Caco-2 (cell line): ENCODE measurements at regions not wholly inside any gene's neighbourhood (a gene's known extent, or its start where the extent isn't known, plus 50 kb on each side); places are given as distances from the start of the nearest gene placed in this dataset.

Experiments used
- BruUV-seq: library from RNA; stranded (reverse); fragments of 400-500 nt; replicated peaks from 2 replicates; lab custom pipeline; 2021; lab: Mats Ljungman, UMichigan
- CTCF ChIA-PET: fragments of 300-600 bp; sonication (Branson Sonifier 250); formaldehyde crosslinking; loops from one replicate; lab custom pipeline; 2022; ENCODE audit warnings: antibody characterized with exemption; lab: Charles Lee
- POLR2A ChIA-PET: fragments of 300-600 bp; sonication (Branson Sonifier 250); formaldehyde crosslinking; loops from one replicate; lab custom pipeline; 2022; ENCODE audit warnings: antibody characterized with exemption; lab: Charles Lee
- DNase-seq, 2 experiments: peaks; one replicate each; pipeline versions ENCODE4 v3.0.0 to v3.0.0-alpha.2; 2020 to 2022
- H3K27me3 ChIP-seq: replicated peaks from 2 replicates; pipeline ENCODE4 v1.6.0; 2011; ENCODE audit warnings: low read length; ENCODE audit not compliant: control insufficient read depth, insufficient read depth
- H3K36me3 ChIP-seq: 2 replicates; pipeline ENCODE4 v1.5.1; 2011; ENCODE audit warnings: low read length; ENCODE audit not compliant: control insufficient read depth, insufficient read depth
- H3K4me1 ChIP-seq: fragments of 250-450 bp; sonication (Bioruptor Pico); 2 replicates; pipeline ENCODE4 v1.5.1; 2020; ENCODE audit warnings: mild to moderate bottlenecking
- H3K4me3 ChIP-seq: 2 replicates; pipeline ENCODE4 v1.5.1; 2011; ENCODE audit warnings: low read depth, mild to moderate bottlenecking, control low read depth, low read length
- H3K9me3 ChIP-seq: fragments of 250-450 bp; sonication (Bioruptor Pico); 2 replicates; pipeline ENCODE4 v1.5.1; 2020; ENCODE audit warnings: mild to moderate bottlenecking, moderate library complexity
- H3K27ac Mint-ChIP-seq: one replicate; pipeline ENCODE4 v1.8.0; 2022; ENCODE audit warnings: mixed read lengths; ENCODE audit not compliant: unreplicated experiment
- H3K27me3 Mint-ChIP-seq: one replicate; pipeline ENCODE4 v1.8.0; 2022; ENCODE audit warnings: mixed read lengths; ENCODE audit not compliant: insufficient read depth, unreplicated experiment
- H3K36me3 Mint-ChIP-seq: one replicate; pipeline ENCODE4 v1.8.0; 2022; ENCODE audit warnings: mild to moderate bottlenecking, mixed read lengths; ENCODE audit not compliant: insufficient read depth, unreplicated experiment
- H3K4me1 Mint-ChIP-seq: one replicate; pipeline ENCODE4 v1.8.0; 2022; ENCODE audit warnings: low read depth, mixed read lengths; ENCODE audit not compliant: unreplicated experiment
- H3K4me3 Mint-ChIP-seq: one replicate; pipeline ENCODE4 v1.8.0; 2022; ENCODE audit warnings: mild to moderate bottlenecking, moderate library complexity, mixed read lengths; ENCODE audit not compliant: unreplicated experiment
- H3K9me3 Mint-ChIP-seq: one replicate; pipeline ENCODE4 v1.8.0; 2022; ENCODE audit warnings: mixed read lengths; ENCODE audit not compliant: unreplicated experiment
- intact Hi-C: fragments of 100-400 bp; cut with micrococcal nuclease; formaldehyde crosslinking; loops from one replicate; pipeline ENCODE4 v1.10.0; 2022; ENCODE audit not compliant: unreplicated experiment
- TF ChIP-seq, protein P1 (sequence below), 2 experiments: fragments of 200-600 bp in 1 of 2; IDR thresholded peaks; 1 replicate in 1 of 2; 2 replicates in 1 of 2; pipeline versions ENCODE4 v1.5.1 to v1.8.0; 2011 to 2022; ENCODE audit warnings: antibody characterized with exemption in 1 of 2, control low read depth in 1 of 2, inconsistent platforms in 1 of 2, low read depth in 1 of 2, low read length in 1 of 2, mild to moderate bottlenecking in 1 of 2, moderate library complexity in 1 of 2; ENCODE audit not compliant: insufficient read depth in 1 of 2, severe bottlenecking in 1 of 2, unreplicated experiment in 1 of 2

DNA sequence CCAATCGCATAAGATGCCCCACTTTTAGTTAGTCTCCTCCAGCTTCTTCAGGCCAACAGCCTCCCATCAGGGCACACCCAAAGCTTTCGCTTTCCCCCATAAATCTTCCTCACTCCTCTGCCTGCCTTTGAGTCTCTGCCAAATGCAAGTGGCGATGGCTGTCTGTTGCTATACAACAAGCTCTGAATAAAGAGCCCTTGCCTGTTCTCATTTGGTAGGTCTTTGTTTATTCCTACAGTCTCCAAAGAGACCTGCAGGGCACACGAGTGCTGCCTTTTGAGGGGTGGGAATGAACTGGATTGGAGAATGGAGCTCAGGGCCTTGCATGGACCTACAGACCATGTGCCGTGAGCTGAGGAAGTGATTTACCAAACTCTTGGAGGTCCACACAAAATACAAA, 52.2 kb upstream of the SOD3 start:
- Histone ChIP-seq H3K4me3 (no peak overlapping the region), H3K36me3 (no peaks in the 10 kb centered on the region), H3K4me1 (no peaks in the 10 kb centered on the region), H3K9me3 (no peaks in the 10 kb centered on the region; the same call in 1 of the 2 replicates), H3K27me3 (no peaks in the 10 kb centered on the region; the same call in 1 of the 2 replicates)
- no peaks in the 10 kb centered on the region for H3K4me1 Mint-ChIP-seq
- H3K27me3 Mint-ChIP-seq: peaks cover 3% of the 10 kb centered on the region
- BruUV-seq: no TSS peak
- no peak overlapping the region for H3K27ac Mint-ChIP-seq
- no peak overlapping the region for H3K4me3 Mint-ChIP-seq
- H3K36me3 Mint-ChIP-seq: no peaks in the 10 kb centered on the region
- CTCF ChIA-PET: no interaction called here
- H3K9me3 Mint-ChIP-seq: peaks cover 4% of the 10 kb centered on the region
- TF ChIP-seq, protein P1, sequence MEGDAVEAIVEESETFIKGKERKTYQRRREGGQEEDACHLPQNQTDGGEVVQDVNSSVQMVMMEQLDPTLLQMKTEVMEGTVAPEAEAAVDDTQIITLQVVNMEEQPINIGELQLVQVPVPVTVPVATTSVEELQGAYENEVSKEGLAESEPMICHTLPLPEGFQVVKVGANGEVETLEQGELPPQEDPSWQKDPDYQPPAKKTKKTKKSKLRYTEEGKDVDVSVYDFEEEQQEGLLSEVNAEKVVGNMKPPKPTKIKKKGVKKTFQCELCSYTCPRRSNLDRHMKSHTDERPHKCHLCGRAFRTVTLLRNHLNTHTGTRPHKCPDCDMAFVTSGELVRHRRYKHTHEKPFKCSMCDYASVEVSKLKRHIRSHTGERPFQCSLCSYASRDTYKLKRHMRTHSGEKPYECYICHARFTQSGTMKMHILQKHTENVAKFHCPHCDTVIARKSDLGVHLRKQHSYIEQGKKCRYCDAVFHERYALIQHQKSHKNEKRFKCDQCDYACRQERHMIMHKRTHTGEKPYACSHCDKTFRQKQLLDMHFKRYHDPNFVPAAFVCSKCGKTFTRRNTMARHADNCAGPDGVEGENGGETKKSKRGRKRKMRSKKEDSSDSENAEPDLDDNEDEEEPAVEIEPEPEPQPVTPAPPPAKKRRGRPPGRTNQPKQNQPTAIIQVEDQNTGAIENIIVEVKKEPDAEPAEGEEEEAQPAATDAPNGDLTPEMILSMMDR (IDR thresholded peaks at IDR 0.05; ENCODE audit: insufficient read depth in 1 of 2, low read depth in 1 of 2, low read length in 1 of 2, severe bottlenecking in 1 of 2, unreplicated experiment in 1 of 2): no peak
- POLR2A ChIA-PET: no interaction called here
- DNase-seq: no peak
- intact Hi-C loops: no loop called here

DNA sequence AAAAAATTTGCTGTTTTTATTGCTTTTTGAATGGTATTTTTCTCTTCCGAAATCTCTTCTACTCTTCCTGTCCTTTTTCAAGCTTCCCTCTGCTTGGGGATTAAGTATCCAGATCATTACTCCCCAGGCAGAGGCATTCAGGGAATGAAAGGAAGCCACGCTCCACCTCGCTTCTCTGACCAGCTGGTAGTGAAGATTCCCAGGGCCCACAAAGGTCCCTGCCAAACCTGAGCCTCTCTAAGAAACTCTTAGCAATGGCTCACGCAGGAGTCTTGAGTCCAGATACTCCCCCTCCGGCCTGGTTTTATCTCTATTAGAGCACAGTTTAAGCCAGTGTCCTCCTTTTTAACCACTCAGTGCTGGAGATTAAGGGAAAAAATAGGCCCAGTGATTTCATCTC, 51.4 kb upstream of the SOD3 start:
- Histone ChIP-seq H3K4me3 (no peak overlapping the region), H3K9me3 (no peaks in the 10 kb centered on the region), H3K4me1 (no peaks in the 10 kb centered on the region), H3K27me3 (no peaks in the 10 kb centered on the region; the same call in 1 of the 2 replicates), H3K36me3 (no peaks in the 10 kb centered on the region)
- Mint-ChIP-seq H3K4me1 (no peaks in the 10 kb centered on the region), H3K4me3 (no peak overlapping the region), H3K27ac (no peak overlapping the region), H3K36me3 (no peaks in the 10 kb centered on the region), H3K9me3 (no peaks in the 10 kb centered on the region), H3K27me3 (peaks cover 3% of the 10 kb centered on the region)
- BruUV-seq: no TSS peak
- ChIA-PET CTCF (interaction anchor here (0.6 kb wide), 1 partner anchor 262 kb away, joined by 4 read pairs; no protein-coding TSS in a partner anchor), POLR2A (no interaction called here)
- no peak for DNase-seq
- intact Hi-C loops: no loop called here
- TF ChIP-seq, protein P1 (IDR thresholded peaks at IDR 0.05; ENCODE audit: insufficient read depth in 1 of 2, low read depth in 1 of 2, low read length in 1 of 2, severe bottlenecking in 1 of 2, unreplicated experiment in 1 of 2): no peak

DNA sequence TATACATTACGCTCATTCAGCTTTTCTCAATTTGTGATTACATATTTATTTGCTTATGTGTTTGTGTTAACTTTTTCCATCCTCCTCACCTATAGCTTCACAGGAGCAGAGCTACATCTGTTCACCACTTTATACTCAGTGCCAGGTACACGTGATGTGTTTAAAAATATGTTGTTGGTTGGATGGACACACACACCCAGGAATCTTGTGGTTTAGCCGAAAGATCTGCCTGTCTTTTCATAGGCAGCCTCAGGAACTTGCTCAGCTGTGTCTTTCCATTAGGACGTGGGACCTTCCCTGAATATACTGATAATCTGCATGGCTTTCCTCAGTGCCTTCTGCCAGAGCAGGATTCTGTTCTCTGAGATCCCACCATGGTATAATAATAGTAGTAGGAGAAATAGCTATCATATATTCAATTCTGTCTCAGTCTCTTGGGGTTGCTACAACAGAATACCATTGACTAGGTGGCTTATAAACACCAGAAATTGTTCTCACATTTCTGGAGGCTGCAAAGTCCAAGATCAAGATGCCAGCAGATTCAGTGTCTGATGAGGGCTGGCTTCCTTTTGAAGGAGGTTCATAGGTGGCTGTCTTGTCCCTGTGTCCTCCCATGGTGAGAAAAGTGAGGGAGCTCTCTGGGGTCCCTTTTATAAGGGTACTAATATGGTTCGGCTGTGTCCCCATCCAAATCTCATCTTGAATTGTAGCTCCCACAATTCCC, 50.0 kb upstream of the SOD3 start:
- H3K27ac Mint-ChIP-seq: no peak overlapping the region
- Histone ChIP-seq H3K36me3 (no peaks in the 10 kb centered on the region), H3K4me1 (no peaks in the 10 kb centered on the region), H3K9me3 (no peaks in the 10 kb centered on the region), H3K4me3 (no peak overlapping the region), H3K27me3 (no peaks in the 10 kb centered on the region; the same call in 1 of the 2 replicates)
- peaks cover 3% of the 10 kb centered on the region for H3K27me3 Mint-ChIP-seq
- CTCF ChIA-PET: no interaction called here
- no TSS peak for BruUV-seq
- no peak for DNase-seq
- POLR2A ChIA-PET: no interaction called here
- no peaks in the 10 kb centered on the region for H3K36me3 Mint-ChIP-seq
- intact Hi-C loops: no loop called here
- TF ChIP-seq, protein P1 (IDR thresholded peaks at IDR 0.05; ENCODE audit: insufficient read depth in 1 of 2, low read depth in 1 of 2, low read length in 1 of 2, severe bottlenecking in 1 of 2, unreplicated experiment in 1 of 2): no peak
- no peaks in the 10 kb centered on the region for H3K4me1 Mint-ChIP-seq
- H3K4me3 Mint-ChIP-seq: no peak overlapping the region
- no peaks in the 10 kb centered on the region for H3K9me3 Mint-ChIP-seq
